K562 (cell line): ENCODE measurements at regions not wholly inside any gene's neighbourhood (a gene's known extent, or its start where the extent isn't known, plus 50 kb on each side); places are given as distances from the start of the nearest gene placed in this dataset.

Experiments
- CHD4 ChIP-seq: fragments of 200-600 bp; sonication (generic); IDR thresholded peaks from 3 replicates; pipeline ENCODE4 v1.6.1; 2012; ENCODE audit warnings: low read depth, mild to moderate bottlenecking, mixed read lengths, low read length, inconsistent platforms; ENCODE audit not compliant: insufficient read depth, insufficient replicate concordance, poor library complexity, severe bottlenecking
- NCOR1 ChIP-seq: fragments of 450-650 bp; IDR thresholded peaks from 2 replicates; pipeline ENCODE4 v1.6.1; 2016; ENCODE audit warnings: mild to moderate bottlenecking, moderate library complexity
- SOX6 ChIP-seq: fragments of 450-650 bp; IDR thresholded peaks from 2 replicates; pipeline ENCODE4 v1.6.1; 2014; ENCODE audit warnings: mild to moderate bottlenecking
- SREBF2 ChIP-seq: sonication (generic); formaldehyde crosslinking; IDR thresholded peaks from 2 replicates; pipeline ENCODE4 v1.4.0; 2020; ENCODE audit warnings: mild to moderate bottlenecking, missing genetic modification reagents
- TBL1XR1 ChIP-seq, 2 experiments: IDR thresholded peaks; 2 replicates each; pipeline ENCODE4 v1.6.1; 2012; ENCODE audit warnings: improper control_type of control experiment in 2 of 2, low read length in 2 of 2, mild to moderate bottlenecking in 1 of 2
- TBP ChIP-seq: optimal IDR thresholded peaks from 2 replicates; pipeline ENCODE3; 2011; ENCODE audit warnings: low read depth, low read length, improper control_type of control experiment
- TCF7L2 ChIP-seq: fragments of 150-350 bp; IDR thresholded peaks from 2 replicates; pipeline ENCODE4 v1.6.1; 2016; ENCODE audit warnings: low read depth, mild to moderate bottlenecking, low read length, moderate library complexity
- TF ChIP-seq, protein P1 (sequence below), 3 experiments: IDR thresholded peaks in 2 of 3; conservative IDR thresholded peaks in 1 of 3; 2 replicates each; pipeline ENCODE4 v1.5.1; 2011 to 2012; ENCODE audit warnings: low read length in 3 of 3, mild to moderate bottlenecking in 3 of 3, control low read depth in 2 of 3, improper control_type of control experiment in 1 of 3, inconsistent platforms in 1 of 3, low read depth in 1 of 3, mixed read lengths in 1 of 3, moderate library complexity in 1 of 3; ENCODE audit not compliant: insufficient read depth in 2 of 3
- TF ChIP-seq, protein P2 (sequence below), 3 experiments: fragments of 200-800 bp in 1 of 3; fragments of 250-450 bp in 1 of 3; fragments of 450-650 bp in 1 of 3; sonication (Bioruptor Pico) in 1 of 3; sonication (Bioruptor generic) in 1 of 3; formaldehyde crosslinking in 1 of 3; IDR thresholded peaks; 2 replicates each; pipeline versions ENCODE4 v1.6.1 to v1.8.0; 2016 to 2022; ENCODE audit warnings: mild to moderate bottlenecking in 2 of 3, missing genetic modification characterization in 2 of 3, missing compliant biosample characterization in 1 of 3, moderate library complexity in 1 of 3

- no peak for TF ChIP-seq SOX6
- TF ChIP-seq TBL1XR1 (IDR thresholded peaks at IDR 0.05; ENCODE audit: low read length in 2 of 2), result no peak
- TF ChIP-seq, protein P1, sequence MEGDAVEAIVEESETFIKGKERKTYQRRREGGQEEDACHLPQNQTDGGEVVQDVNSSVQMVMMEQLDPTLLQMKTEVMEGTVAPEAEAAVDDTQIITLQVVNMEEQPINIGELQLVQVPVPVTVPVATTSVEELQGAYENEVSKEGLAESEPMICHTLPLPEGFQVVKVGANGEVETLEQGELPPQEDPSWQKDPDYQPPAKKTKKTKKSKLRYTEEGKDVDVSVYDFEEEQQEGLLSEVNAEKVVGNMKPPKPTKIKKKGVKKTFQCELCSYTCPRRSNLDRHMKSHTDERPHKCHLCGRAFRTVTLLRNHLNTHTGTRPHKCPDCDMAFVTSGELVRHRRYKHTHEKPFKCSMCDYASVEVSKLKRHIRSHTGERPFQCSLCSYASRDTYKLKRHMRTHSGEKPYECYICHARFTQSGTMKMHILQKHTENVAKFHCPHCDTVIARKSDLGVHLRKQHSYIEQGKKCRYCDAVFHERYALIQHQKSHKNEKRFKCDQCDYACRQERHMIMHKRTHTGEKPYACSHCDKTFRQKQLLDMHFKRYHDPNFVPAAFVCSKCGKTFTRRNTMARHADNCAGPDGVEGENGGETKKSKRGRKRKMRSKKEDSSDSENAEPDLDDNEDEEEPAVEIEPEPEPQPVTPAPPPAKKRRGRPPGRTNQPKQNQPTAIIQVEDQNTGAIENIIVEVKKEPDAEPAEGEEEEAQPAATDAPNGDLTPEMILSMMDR (IDR thresholded peaks at IDR 0.05 in 2 of 3, conservative IDR thresholded peaks at IDR 0.05 in 1 of 3; ENCODE audit: insufficient read depth in 2 of 3, low read depth in 1 of 3, low read length in 3 of 3), result no peak
- no peak for TF ChIP-seq TBP
- TF ChIP-seq TCF7L2, result no peak
- TF ChIP-seq, protein P2, sequence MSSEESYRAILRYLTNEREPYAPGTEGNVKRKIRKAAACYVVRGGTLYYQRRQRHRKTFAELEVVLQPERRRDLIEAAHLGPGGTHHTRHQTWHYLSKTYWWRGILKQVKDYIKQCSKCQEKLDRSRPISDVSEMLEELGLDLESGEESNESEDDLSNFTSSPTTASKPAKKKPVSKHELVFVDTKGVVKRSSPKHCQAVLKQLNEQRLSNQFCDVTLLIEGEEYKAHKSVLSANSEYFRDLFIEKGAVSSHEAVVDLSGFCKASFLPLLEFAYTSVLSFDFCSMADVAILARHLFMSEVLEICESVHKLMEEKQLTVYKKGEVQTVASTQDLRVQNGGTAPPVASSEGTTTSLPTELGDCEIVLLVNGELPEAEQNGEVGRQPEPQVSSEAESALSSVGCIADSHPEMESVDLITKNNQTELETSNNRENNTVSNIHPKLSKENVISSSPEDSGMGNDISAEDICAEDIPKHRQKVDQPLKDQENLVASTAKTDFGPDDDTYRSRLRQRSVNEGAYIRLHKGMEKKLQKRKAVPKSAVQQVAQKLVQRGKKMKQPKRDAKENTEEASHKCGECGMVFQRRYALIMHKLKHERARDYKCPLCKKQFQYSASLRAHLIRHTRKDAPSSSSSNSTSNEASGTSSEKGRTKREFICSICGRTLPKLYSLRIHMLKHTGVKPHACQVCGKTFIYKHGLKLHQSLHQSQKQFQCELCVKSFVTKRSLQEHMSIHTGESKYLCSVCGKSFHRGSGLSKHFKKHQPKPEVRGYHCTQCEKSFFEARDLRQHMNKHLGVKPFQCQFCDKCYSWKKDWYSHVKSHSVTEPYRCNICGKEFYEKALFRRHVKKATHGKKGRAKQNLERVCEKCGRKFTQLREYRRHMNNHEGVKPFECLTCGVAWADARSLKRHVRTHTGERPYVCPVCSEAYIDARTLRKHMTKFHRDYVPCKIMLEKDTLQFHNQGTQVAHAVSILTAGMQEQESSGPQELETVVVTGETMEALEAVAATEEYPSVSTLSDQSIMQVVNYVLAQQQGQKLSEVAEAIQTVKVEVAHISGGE (CRISPR knock-in tag; IDR thresholded peaks at IDR 0.05), result no peak
- TF ChIP-seq NCOR1, result no peak
- TF ChIP-seq SREBF2 (CRISPR knock-in tag), result no peak
- no peak for TF ChIP-seq CHD4
Measured at GRCh38 chr14:84707830-84708229, 822.1 kb upstream of the FLRT2 start.
